H1 (cell line): ENCODE measurements at regions not wholly inside any gene's neighbourhood (a gene's known extent, or its start where the extent isn't known, plus 50 kb on each side); places are given as distances from the start of the nearest gene placed in this dataset.

ENCODE experiments used
- CTCF ChIA-PET: fragments of 300-600 bp; sonication (Branson Sonifier 250); formaldehyde crosslinking; loops from one replicate; lab custom pipeline; 2021; ENCODE audit not compliant: partially characterized antibody; lab: Charles Lee
- POLR2A ChIA-PET: fragments of 300-600 bp; sonication (Branson Sonifier 250); formaldehyde crosslinking; loops from one replicate; lab custom pipeline; 2021; ENCODE audit warnings: inconsistent platforms; ENCODE audit not compliant: partially characterized antibody; lab: Charles Lee
- DNase-seq, 2 experiments: peaks; one replicate each; pipeline versions ENCODE4 v3.0.0 to v3.0.0-alpha.2; 2010 to 2022; ENCODE audit warnings: low spot score in 2 of 2, low read depth in 1 of 2, mixed read lengths in 1 of 2
- FAIRE-seq: peaks from 2 replicates; lab custom pipeline; 2011; peaks lifted over from hg19 to GRCh38; lab: Jason Lieb, UNC
- H2AFZ ChIP-seq: 2 replicates; pipeline ENCODE4 v1.8.1; 2012; ENCODE audit warnings: low read length, inconsistent platforms
- H2AK5ac ChIP-seq: 2 replicates; pipeline ENCODE4 v1.6.1; 2013; ENCODE audit warnings: low read depth, low read length
- H2BK120ac ChIP-seq: replicated peaks from 2 replicates; pipeline ENCODE3; 2013; ENCODE audit warnings: low read depth, low read length, inconsistent platforms
- H2BK12ac ChIP-seq: 2 replicates; pipeline ENCODE4 v1.6.1; 2013; ENCODE audit warnings: low read depth, low read length
- H2BK15ac ChIP-seq: 2 replicates; pipeline ENCODE4 v1.6.1; 2013; ENCODE audit warnings: low read length
- H2BK20ac ChIP-seq: 2 replicates; pipeline ENCODE4 v1.6.1; 2013; ENCODE audit warnings: low read length
- H2BK5ac ChIP-seq: 2 replicates; pipeline ENCODE4 v1.6.1; 2013; ENCODE audit warnings: low read depth, low read length
- H3K14ac ChIP-seq: 2 replicates; pipeline ENCODE4 v1.6.1; 2013; ENCODE audit warnings: inconsistent platforms; ENCODE audit not compliant: insufficient read length
- H3K18ac ChIP-seq: 2 replicates; pipeline ENCODE4 v1.6.1; 2013; ENCODE audit warnings: low read length; ENCODE audit errors: extremely low read depth
- H3K23ac ChIP-seq: 2 replicates; pipeline ENCODE4 v1.6.1; 2013; ENCODE audit warnings: inconsistent platforms; ENCODE audit not compliant: insufficient read length
- H3K23me2 ChIP-seq: 2 replicates; pipeline ENCODE4 v1.6.1; 2013; ENCODE audit warnings: low read depth, low read length
- H3K27ac ChIP-seq: 2 replicates; pipeline ENCODE4 v1.6.1; 2011; ENCODE audit warnings: low read depth, low read length, inconsistent platforms
- H3K27me3 ChIP-seq, 4 experiments: replicated peaks in 1 of 4; 1 replicate in 1 of 4; 2 replicates in 3 of 4; pipeline versions ENCODE4 v1.6.1 to v1.8.1; 2011 to 2013; ENCODE audit warnings: low read length in 3 of 4, mild to moderate bottlenecking in 3 of 4, inconsistent platforms in 2 of 4, mixed read lengths in 2 of 4, moderate library complexity in 1 of 4; ENCODE audit not compliant: control insufficient read depth in 3 of 4, insufficient read depth in 3 of 4; ENCODE audit errors: extremely low read depth in 1 of 4
- H3K36me3 ChIP-seq, 4 experiments: 2 replicates each; pipeline versions ENCODE4 v1.6.1 to v1.8.1; 2011 to 2013; ENCODE audit warnings: mild to moderate bottlenecking in 4 of 4, low read length in 3 of 4, moderate library complexity in 2 of 4, control low read depth in 1 of 4, inconsistent platforms in 1 of 4; ENCODE audit not compliant: insufficient read depth in 4 of 4, control insufficient read depth in 2 of 4
- H3K4ac ChIP-seq: replicated peaks from 2 replicates; pipeline ENCODE3; 2013; ENCODE audit warnings: low read length, low read depth, mixed read lengths, inconsistent platforms; ENCODE audit not compliant: insufficient read length
- H3K4me1 ChIP-seq, 4 experiments: replicated peaks in 1 of 4; 1 replicate in 1 of 4; 2 replicates in 3 of 4; pipeline versions ENCODE4 v1.6.1 to v1.8.1; 2011 to 2013; ENCODE audit warnings: low read length in 3 of 4, inconsistent platforms in 2 of 4, mixed read lengths in 1 of 4; ENCODE audit not compliant: insufficient read depth in 4 of 4, control insufficient read depth in 3 of 4
- H3K4me2 ChIP-seq, 2 experiments: 2 replicates each; pipeline versions ENCODE4 v1.6.1 to v1.8.1; 2011 to 2013; ENCODE audit warnings: low read depth in 2 of 2, low read length in 2 of 2, control low read depth in 1 of 2, inconsistent platforms in 1 of 2, mild to moderate bottlenecking in 1 of 2; ENCODE audit not compliant: insufficient read depth in 1 of 2
- H3K4me3 ChIP-seq, 4 experiments: fragments of 200-600, 300-600 bp in 1 of 4; sonication (generic), shearing (Covaris generic), sonication (Bioruptor Twin) in 1 of 4; 2 replicates each; pipeline versions ENCODE4 v1.5.1 to v1.8.1; 2011 to 2016; ENCODE audit warnings: low read length in 4 of 4, low read depth in 3 of 4, control low read depth in 2 of 4, inconsistent platforms in 2 of 4, mild to moderate bottlenecking in 2 of 4, mixed read lengths in 1 of 4, moderate library complexity in 1 of 4; ENCODE audit not compliant: insufficient read depth in 2 of 4; ENCODE audit errors: extremely low read depth in 1 of 4
- H3K56ac ChIP-seq: replicated peaks from 2 replicates; pipeline ENCODE3; 2013; ENCODE audit warnings: low read depth, mild to moderate bottlenecking, mixed read lengths, low read length, inconsistent platforms; ENCODE audit not compliant: insufficient read length
- H3K79me1 ChIP-seq: 2 replicates; pipeline ENCODE4 v1.6.1; 2013; ENCODE audit warnings: low read depth, low read length, control low read depth
- H3K79me2 ChIP-seq, 2 experiments: 2 replicates each; pipeline versions ENCODE4 v1.6.1 to v1.8.1; 2012 to 2013; ENCODE audit warnings: low read length in 2 of 2, mild to moderate bottlenecking in 2 of 2, inconsistent platforms in 1 of 2; ENCODE audit not compliant: insufficient read depth in 2 of 2, control insufficient read depth in 1 of 2
- H3K9ac ChIP-seq, 4 experiments: replicated peaks in 1 of 4; 1 replicate in 1 of 4; 2 replicates in 3 of 4; pipeline versions ENCODE4 v1.6.1 to v1.8.1; 2011 to 2013; ENCODE audit warnings: low read depth in 3 of 4, low read length in 3 of 4, control low read depth in 2 of 4, mild to moderate bottlenecking in 2 of 4, moderate library complexity in 2 of 4, inconsistent platforms in 1 of 4; ENCODE audit errors: extremely low read depth in 1 of 4
- H3K9me3 ChIP-seq, 2 experiments: 2 replicates each; pipeline versions ENCODE4 v1.6.1 to v1.8.1; 2012 to 2013; ENCODE audit warnings: mild to moderate bottlenecking in 2 of 2, moderate library complexity in 2 of 2, control low read depth in 1 of 2, inconsistent platforms in 1 of 2, low read depth in 1 of 2, low read length in 1 of 2, mixed read lengths in 1 of 2; ENCODE audit not compliant: insufficient read depth in 2 of 2
- H4K20me1 ChIP-seq, 2 experiments: replicated peaks in 1 of 2; 2 replicates each; pipeline versions ENCODE3 to v1.8.1; 2011 to 2013; ENCODE audit warnings: inconsistent platforms in 2 of 2, low read length in 2 of 2, mild to moderate bottlenecking in 1 of 2; ENCODE audit not compliant: insufficient read depth in 2 of 2, control insufficient read depth in 1 of 2
- H4K5ac ChIP-seq: 2 replicates; pipeline ENCODE4 v1.6.1; 2013; ENCODE audit warnings: low read length, low read depth, mixed read lengths, inconsistent platforms; ENCODE audit not compliant: insufficient read length
- H4K8ac ChIP-seq: 2 replicates; pipeline ENCODE4 v1.8.0; 2013; ENCODE audit warnings: mild to moderate bottlenecking, moderate library complexity, low read length, inconsistent platforms; ENCODE audit not compliant: insufficient read depth; ENCODE audit errors: extremely low read depth
- H4K91ac ChIP-seq: replicated peaks from 2 replicates; pipeline ENCODE3; 2013; ENCODE audit warnings: low read length, mixed read lengths, inconsistent platforms; ENCODE audit not compliant: insufficient read length
- BRCA1 ChIP-seq: IDR thresholded peaks from 2 replicates; pipeline ENCODE4 v1.6.1; 2012; ENCODE audit warnings: low read depth, low read length, improper control_type of control experiment
- CBX8 ChIP-seq: fragments of 300-800, 300-1000 bp; sonication (generic); IDR thresholded peaks from 2 replicates; pipeline ENCODE4 v1.7.1; 2016; ENCODE audit warnings: low read depth, low read length, borderline replicate concordance
- E2F6 ChIP-seq: IDR thresholded peaks from 2 replicates; pipeline ENCODE4 v1.6.1; 2012; ENCODE audit warnings: inconsistent platforms
- KDM5A ChIP-seq: fragments of 200-600 bp; IDR thresholded peaks from 2 replicates; pipeline ENCODE4 v1.7.1; 2012; ENCODE audit warnings: mild to moderate bottlenecking, low read length, inconsistent platforms, mixed read lengths
- POLR2AphosphoS5 ChIP-seq: IDR thresholded peaks from 2 replicates; pipeline ENCODE4 v1.6.1; 2011; ENCODE audit warnings: low read depth, low read length
- RXRA ChIP-seq: IDR thresholded peaks from 2 replicates; pipeline ENCODE4 v1.6.1; 2011; ENCODE audit warnings: low read depth, mild to moderate bottlenecking, low read length, moderate library complexity; ENCODE audit not compliant: insufficient read depth
- SAP30 ChIP-seq: fragments of 300-600 bp; sonication (generic); IDR thresholded peaks from 2 replicates; pipeline ENCODE4 v1.7.1; 2012; ENCODE audit warnings: low read length, moderate library complexity, mild to moderate bottlenecking, inconsistent platforms; ENCODE audit not compliant: insufficient read depth, insufficient replicate concordance
- SP4 ChIP-seq: IDR thresholded peaks from 2 replicates; pipeline ENCODE4 v1.6.1; 2012; ENCODE audit warnings: low read length, inconsistent platforms
- SUZ12 ChIP-seq: fragments of 200-600 bp; sonication (generic); IDR thresholded peaks from 2 replicates; pipeline ENCODE4 v1.6.1; 2012; ENCODE audit warnings: mild to moderate bottlenecking, inconsistent platforms, low read length, moderate library complexity, mixed read lengths
- TAF7 ChIP-seq: optimal IDR thresholded peaks from 2 replicates; pipeline ENCODE3; 2011; ENCODE audit warnings: low read depth, mild to moderate bottlenecking, inconsistent platforms, low read length, moderate library complexity, borderline replicate concordance
- TEAD4 ChIP-seq: IDR thresholded peaks from 2 replicates; pipeline ENCODE4 v1.6.1; 2012; ENCODE audit warnings: low read depth, low read length, inconsistent platforms, mixed read lengths
- WGBS, 2 experiments: shearing (Covaris generic) in 1 of 2; methylation state at CpG; one replicate each; pipeline versions ENCODE4 v1.1.6 to v1.1.7; 2013 to 2015; ENCODE audit warnings: low lambda C conversion rate in 2 of 2, mixed read lengths in 2 of 2, inconsistent platforms in 1 of 2, low coverage in 1 of 2, missing lambda C conversion rate in 1 of 2; ENCODE audit not compliant: insufficient replicate concordance in 2 of 2, insufficient coverage in 1 of 2, insufficient read length in 1 of 2; ENCODE audit errors: extremely low coverage in 1 of 2, missing lambda C conversion rate in 1 of 2; 5-methylcytosine and 5-hydroxymethylcytosine counted together

GRCh38 chr19:28028881-28029444 is 1184.0 kb downstream of the UQCRFS1 start:
- H3K27me3 ChIP-seq, result no peaks in the 10 kb centered on the region
- no peaks in the 10 kb centered on the region for H3K79me1 ChIP-seq
- no peak overlapping the region for H3K14ac ChIP-seq
- no peak overlapping the region for H2BK120ac ChIP-seq
- no peak overlapping the region for H2BK20ac ChIP-seq
- no peak overlapping the region for H4K91ac ChIP-seq
- TF ChIP-seq SUZ12, result no peak
- TF ChIP-seq KDM5A, result no peak
- TF ChIP-seq TAF7, result no peak
- TF ChIP-seq SAP30, result no peak
- no peak for TF ChIP-seq BRCA1
- no peak for TF ChIP-seq TEAD4
- TF ChIP-seq SP4, result no peak
- no peak for TF ChIP-seq POLR2AphosphoS5
- TF ChIP-seq E2F6, result no peak
- no peak for TF ChIP-seq RXRA
- no peak for TF ChIP-seq CBX8
- TF ChIP-seq, all 59 proteins: peak for 0
- H3K36me3 ChIP-seq, result no peaks in the 10 kb centered on the region; a peak in 1 of 8 replicates
- POLR2A ChIA-PET, result no interaction called here
- no peak for DNase-seq
- FAIRE-seq, result no peak
- no peak overlapping the region for H2BK15ac ChIP-seq
- no peak overlapping the region for H3K27ac ChIP-seq
- CTCF ChIA-PET, result no interaction called here
- no peak overlapping the region for H4K8ac ChIP-seq
- H3K9me3 ChIP-seq, result peaks cover 7 to 10% of the 10 kb centered on the region in 2 experiments
- H2AK5ac ChIP-seq, result no peak overlapping the region
- H2AFZ ChIP-seq, result no peak overlapping the region
- H3K4me3 ChIP-seq, result no peak overlapping the region
- H4K20me1 ChIP-seq, result no peaks in the 10 kb centered on the region
- H3K4me1 ChIP-seq, result no peaks in the 10 kb centered on the region
- no peaks in the 10 kb centered on the region for H3K23me2 ChIP-seq
- 79% methylated on average over 3 of the region's 3 CpGs; no CpG with 5 or more reads in 1 of the 2 experiments for WGBS, 2 experiments
- H3K79me2 ChIP-seq, result no peaks in the 10 kb centered on the region
- H3K4me2 ChIP-seq, result no peak overlapping the region
- no peak overlapping the region for H3K18ac ChIP-seq
- H2BK5ac ChIP-seq, result no peak overlapping the region
- H3K56ac ChIP-seq, result no peak overlapping the region
- H3K23ac ChIP-seq, result no peak overlapping the region
- H3K4ac ChIP-seq, result no peak overlapping the region
- no peak overlapping the region for H2BK12ac ChIP-seq
- H3K9ac ChIP-seq, result no peak overlapping the region
- H4K5ac ChIP-seq, result no peak overlapping the region
